Activated T-helper 9 cell treated with anti-CD3 and anti-CD28 coated beads, Interleukin-2, amount 50 U/mL, for 16 hours (primary cell): ENCODE measurements at regions not wholly inside any gene's neighbourhood (a gene's known extent, or its start where the extent isn't known, plus 50 kb on each side); places are given as distances from the start of the nearest gene placed in this dataset.
"Not testable (repeated sequence)": the region's sequence is repeated elsewhere in the genome, so short reads cannot be mapped to it uniquely, and the experiment has no call there.

ENCODE experiments used
- DNase-seq: peaks from one replicate; pipeline ENCODE4 v3.0.0-alpha.2; 2020; ENCODE audit warnings: low read depth

DNA sequence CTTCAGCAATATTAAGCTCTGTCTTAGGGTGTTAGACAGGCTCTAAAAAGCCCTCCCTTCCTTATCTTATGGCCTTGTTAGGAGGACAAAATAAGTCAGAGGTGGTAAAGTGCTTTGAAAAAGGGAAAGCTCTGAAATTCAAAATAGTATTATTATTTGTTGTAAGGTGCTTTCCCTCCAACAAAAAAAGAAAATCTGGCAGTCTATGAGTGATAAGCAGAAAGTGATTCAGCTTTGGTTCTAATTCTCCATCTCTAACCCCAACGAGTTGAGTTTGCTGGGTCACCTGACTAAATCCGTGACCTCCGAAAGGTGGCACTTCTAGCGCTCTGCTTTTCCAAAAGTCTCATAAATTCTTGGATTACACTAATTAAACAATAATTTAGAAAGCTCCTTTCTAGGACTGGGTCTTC is 305.1 kb downstream of the BCL2L11 start:
- DNase-seq: not testable (repeated sequence)

DNA sequence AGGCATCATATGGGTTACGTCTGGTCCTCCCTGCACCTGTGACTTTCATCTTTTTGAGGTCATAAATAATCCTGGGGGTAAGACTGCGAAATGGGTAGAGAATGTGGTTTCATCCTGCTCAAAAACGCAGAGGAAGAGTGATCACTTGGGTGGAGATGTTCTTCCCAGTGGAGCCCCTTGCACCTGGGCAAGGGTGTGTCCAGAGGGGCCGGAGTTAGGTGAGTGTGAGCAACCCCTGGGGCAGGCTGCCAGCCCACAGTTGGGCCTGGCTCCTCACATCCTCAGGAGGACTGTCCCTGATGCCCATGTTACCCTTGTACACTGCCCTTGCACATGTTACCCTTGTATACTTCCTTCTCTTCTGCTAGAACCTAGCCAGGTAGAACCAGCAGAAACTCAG is 306.6 kb downstream of the BCL2L11 start:
- DNase-seq: not testable (repeated sequence)

DNA sequence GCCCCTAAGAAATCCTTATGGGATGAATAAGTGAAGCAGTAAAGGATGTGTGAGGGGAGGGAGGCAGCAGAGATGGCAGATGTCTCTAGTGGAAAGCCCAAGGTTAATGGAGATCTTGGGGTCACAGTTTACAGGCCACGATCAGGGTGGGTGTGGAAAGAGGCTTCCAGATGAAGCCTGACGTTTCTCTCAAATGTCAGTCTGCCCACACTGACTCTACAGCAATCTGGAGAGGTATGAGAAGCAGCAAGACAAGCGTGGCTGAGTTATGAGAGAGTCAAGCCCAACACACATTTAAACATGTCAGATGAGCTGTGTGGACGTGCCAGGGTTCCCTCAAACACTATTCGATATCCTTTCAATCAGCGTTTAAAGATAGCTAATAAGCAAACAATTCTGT is 308.2 kb downstream of the BCL2L11 start:
- DNase-seq: not testable (repeated sequence)

DNA sequence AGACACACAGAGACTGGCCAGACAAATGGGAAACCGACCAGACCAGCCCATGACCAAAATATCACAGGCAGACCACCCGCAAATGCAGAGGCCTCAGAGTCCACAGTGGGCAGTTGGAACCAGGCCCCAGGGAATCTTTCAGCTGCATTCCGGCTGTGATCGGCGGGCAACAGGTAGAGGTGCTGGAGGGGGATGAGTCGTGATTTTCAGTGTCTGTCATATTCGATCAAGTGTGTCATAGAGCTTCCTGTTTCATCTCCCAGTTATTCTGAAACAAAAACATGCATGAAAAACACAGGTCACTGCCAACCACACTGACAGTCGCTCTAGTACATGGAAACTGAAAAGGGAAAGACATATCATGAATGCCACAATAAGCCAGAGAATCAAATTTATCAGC is 308.6 kb downstream of the BCL2L11 start:
- not testable (repeated sequence) for DNase-seq

DNA sequence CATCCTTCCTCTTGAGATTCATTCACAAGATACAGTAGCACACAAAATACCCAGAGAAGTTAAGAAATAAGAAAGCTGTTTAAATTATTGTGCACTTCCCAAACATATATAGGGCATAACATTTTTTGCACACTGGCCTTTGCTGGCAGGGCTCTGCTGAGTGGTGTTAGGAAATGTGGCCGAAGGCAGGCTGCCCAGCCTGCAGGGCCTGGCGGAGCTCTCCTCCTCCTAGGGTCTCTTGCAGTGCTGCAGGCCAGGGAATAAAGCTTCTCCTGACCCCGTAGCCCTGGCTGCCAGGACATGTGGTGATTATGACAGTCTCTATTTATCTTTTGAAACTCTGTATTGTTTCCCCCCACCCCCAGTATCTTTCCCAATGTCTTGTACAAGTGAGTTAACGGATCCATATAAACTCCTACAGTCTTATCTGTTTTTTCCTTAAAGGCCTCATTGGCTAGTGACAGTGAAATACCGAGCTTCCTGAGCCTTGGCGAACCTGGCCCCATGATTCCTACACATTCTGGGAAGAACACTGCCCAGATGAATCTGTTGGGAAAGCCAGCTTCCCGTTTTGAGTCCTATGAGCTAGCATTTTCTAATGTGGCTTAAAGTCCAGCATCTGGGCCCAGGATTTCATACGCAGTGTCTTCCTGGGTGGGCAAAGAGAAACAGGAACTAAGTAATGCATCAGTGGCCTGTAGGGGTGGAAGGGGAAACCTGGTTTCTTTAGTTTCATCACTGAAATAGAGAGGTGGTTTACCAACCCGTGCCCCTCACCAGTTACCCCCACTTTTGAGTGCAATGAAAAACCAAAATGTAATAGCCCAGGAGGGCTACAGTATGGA is 310.3 kb downstream of the BCL2L11 start:
- not testable (repeated sequence) for DNase-seq

DNA sequence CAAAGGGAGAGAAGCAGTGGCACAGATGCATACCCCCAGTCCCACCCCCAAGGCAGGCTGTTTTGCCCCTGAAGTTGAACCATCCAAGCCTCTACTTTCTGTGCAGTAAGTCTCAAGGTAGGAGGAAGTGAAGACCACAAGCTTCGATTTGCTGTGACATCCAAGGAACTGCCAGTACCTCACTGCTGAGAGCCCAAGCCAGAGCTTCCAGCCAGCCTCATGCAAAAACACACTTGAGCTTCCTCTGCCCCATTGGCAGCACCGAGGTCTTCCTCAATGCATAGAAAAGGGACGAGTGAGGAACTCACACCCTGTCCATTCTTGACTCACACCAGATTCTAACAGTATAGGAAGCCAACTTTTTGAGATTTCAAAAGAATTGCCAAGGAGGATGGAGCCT is 311.7 kb downstream of the BCL2L11 start:
- not testable (repeated sequence) for DNase-seq

DNA sequence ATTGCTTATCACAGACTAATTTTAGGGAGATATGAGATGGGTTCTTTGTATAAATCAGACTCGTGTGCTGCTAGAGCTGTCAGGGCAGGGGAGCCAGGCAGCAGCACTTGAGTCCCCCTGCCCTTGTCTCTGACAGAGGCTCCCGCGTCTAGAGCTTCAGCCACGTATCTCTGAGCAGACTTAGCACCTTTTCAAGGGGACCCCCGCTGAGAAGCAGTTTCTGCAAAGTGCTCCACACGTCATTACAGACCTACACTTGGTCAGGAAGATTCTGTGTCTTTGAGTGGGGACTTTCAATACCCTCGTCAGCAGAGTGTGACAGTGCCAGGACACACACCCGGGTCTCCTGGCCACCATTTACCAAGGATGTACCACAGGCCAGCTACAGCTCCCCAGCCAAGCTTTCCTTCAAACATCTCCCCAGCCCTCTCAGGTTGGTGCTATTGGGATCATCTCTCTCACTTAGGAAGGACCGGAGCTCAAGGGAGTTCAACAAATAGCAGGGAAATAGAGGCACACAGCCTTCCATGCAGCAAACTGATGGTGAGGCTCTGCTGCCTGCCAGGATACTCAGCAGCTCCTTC is 312.3 kb downstream of the BCL2L11 start:
- DNase-seq: not testable (repeated sequence)

DNA sequence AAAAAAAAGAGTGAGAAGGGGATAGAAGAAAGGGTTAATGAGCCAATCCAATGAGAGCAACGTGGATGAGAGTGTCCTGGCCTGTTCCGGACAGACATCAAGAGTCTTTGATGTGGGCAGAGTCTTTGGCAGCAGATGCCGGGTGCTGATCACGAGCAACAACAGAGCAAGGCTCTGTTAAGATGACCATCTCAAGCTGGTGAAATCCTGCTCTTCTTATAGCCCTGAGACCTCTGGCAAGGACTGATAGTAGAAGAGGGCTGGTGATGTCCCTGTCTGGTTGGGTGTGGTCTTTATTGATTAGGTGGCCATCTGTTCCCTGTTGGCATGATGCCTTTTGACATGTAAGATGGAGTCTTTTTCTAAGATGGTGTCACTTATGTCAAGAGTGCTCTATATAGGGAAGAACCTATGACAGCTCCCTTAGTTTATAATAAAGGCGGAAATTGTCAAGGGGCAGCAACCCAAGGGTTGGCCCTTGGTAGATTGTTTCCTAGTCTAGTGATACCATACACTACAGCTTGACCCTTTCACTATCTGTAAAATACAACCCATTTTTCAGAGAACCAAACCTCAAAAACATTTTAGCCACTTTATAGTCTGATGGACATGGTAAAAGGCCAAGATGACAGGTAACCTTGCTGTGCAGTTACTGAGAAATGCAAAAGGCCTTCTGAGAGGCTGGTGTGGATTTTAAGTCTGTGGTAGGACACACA is 313.3 kb downstream of the BCL2L11 start:
- not testable (repeated sequence) for DNase-seq

DNA sequence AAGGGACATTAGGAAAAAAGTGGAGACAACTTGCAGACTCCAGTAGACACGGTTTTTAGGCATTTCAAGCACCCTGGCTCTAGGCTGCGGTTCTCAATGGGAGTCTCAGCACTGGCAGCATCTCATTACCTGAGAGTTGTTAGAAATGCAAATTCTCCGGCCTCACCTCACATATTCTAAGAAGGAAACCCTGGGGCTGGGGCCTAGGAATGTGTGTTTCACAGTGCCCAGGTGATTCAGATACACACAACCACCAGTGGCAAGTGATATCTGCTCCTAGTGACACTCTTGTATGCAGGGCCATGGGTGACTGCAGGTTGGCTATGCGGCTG is 313.9 kb downstream of the BCL2L11 start:
- not testable (repeated sequence) for DNase-seq

DNA sequence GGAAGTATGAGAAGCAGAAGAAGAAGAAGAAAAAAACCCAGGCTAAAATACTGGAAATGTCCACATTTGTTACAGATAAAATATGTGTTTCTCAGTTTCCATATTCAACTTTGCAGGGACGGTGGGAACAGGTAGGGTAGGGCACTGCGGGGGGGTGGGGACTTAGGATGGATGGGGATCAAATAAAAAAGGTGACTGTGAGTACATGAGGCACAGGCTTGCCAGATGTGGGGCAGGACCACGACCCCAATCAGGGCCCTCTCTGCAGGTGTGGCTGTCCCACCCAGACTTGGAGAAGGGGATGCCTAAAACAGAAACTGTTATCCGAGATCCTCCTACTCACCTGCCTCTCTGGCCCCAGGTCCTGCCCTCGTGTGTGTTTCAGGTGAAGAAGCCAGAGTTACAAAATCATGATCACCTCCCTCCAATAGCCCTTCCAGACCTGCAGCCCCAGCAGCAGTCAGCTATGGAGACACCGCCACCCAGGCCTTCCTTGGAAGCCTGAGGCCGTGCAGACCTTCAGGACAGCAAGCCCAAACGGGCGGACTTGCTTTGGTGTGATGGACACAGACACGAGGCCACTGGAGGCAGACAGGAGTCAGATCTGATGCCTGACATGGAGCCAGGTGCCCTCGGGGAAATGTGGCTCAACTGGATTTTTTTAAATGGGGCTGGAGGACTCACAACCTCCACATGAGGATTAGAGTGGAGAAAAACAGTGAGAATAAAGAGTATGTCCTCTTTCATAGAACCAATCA is 315.0 kb downstream of the BCL2L11 start:
- DNase-seq: not testable (repeated sequence)

DNA sequence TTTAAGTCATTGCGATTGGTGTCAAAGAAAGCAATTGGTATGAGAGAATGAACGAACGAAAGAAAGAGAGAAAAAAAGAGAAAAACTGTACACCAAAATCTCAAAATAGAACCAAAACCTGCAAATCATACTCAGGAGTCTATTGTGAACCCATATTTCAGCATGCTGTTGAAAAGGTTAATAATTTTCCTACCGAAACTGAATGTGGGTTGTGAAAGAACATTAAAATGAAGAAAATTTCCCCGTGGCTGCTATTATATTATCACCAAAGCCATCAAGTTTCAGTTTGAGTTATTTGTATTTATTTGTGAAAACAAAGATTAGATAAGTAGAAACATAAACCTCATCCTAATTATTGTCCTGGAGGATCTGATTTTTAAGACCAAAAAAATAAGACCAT is 315.7 kb downstream of the BCL2L11 start:
- DNase-seq: not testable (repeated sequence)

DNA sequence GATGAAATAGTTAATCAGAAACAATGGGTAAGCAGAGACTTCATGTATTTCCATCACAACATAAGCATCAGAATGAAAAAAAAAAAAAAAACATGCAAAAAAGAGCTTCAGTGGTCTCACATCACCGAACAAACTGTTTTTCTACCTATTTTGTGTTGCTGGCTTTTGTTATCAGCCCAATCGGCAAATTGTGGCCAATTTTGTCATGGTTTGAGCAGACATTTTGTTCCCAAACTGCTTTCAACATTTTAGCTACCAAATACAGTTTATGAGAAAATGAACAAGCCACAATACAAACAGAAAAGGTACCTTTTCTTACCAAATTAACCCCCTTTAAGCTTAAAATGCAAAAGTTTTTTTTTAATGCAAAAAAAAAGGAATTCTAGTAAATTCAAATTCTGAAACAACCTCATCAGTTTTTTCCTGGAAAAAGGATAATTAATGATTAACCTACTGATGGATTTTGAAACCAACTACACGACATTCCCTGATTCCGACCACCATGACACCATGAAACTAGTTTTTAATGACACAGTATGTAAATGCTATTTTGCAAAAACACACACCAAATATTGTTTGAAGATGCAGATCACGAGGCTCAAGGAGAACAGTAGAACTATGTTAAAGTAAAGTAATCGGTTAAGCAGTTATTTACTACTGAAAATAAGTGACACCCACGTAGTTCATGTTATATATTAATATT is 316.7 kb downstream of the BCL2L11 start:
- not testable (repeated sequence) for DNase-seq

DNA sequence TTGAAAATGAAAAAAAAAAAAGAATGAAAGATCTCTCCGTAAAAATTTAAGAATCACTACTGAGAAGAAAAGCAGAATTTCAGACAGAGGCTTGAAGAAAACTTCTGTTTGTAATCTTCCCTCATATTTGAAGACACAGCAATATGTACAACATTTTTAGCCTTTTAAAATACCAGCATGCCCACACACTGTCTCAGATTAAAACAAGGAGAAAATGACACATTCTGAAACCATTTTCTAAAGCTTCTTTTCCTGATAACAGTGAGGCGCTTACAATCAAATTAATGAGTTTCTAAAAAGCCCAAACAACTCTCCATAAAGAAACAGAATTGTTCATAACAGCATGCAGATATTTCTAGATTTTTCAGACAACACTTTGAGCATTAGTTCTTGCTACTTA is 317.4 kb downstream of the BCL2L11 start:
- not testable (repeated sequence) for DNase-seq

DNA sequence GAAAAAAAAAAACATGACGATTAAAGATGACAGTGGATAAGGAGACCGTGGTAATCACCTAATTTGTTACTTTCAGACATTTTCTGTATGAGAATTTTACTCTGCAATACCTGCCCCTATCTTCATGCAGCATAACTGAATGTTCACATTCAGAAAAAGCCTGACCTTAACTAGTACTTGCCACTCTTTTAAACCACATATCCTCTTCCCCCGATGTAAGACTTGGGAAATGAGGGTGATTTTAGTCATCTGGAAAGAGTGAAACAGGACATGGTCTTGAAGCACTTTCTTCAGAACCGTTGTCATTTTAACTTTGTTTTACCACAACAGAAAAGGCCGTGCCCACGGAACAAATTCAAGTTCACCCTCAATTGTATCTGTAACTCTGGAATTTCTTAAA is 318.5 kb downstream of the BCL2L11 start:
- DNase-seq: not testable (repeated sequence)

DNA sequence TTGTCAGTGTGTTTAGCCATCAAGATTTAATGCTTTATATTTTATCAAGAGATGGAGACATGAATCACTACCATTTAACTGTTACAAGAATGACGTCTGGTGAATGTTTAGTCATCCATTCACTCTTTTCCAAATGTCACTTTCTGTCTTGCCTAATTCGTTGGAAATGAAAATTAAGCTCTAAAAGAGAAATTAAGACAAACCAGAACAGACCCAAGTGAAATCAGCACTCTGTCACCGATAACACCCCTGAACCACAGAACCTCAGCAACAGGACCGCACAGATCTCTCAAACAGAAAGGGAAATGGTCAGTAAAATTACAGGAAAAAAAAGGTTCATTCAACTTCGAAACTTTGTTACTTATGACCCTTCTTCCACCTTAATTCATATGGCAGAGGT is 320.9 kb downstream of the BCL2L11 start:
- not testable (repeated sequence) for DNase-seq

DNA sequence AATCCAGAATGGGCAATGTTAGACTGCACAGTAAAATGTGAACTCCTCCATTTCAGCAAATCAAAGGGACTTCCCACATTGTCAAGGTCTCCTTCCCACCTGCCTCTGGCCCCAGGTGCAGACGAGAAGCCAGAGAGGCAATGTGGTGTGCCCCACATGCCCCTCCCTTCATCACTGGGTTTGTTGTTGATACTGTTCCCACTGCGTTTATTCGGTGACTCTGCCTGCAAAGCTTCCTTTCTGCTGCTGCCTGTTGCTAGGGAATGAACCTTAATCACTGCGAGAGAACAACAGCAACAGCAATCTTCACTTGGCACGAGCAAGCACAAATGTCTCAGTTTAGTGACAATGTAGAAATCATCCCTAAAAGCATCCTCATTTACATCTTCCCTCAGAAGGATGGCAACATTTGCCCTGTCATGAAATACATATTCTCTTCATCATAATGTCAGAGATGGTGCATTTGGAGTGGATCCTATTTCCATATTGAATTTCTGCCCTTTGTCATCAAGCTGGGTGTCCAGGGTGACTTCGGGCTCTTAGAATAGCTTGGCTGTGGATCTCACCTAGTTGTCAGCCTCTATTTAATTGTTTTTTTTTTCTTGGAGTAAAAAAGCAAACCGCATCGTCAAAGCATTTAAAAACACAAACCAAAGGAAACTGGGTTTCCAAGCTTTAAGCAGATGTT is 322.2 kb downstream of the BCL2L11 start:
- DNase-seq: not testable (repeated sequence)

DNA sequence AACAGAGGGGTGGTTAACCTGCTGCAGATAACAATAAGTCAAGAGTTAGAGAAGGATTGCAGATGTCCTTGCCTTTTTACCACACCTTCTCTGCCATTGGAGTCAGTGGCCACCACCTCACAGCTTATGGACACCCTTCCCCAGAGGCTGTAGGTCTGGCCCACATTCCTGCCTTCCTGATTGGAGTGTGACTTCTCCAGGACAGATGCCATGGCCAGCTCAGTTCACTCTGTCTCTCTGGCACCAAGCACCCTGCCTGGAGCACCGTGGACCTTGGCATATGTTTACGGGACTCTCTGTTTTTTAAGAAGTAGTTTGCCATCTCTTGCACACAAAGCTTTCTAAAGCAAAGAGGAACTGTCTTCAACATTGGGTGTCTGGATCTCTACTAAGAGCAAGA is 323.8 kb downstream of the BCL2L11 start:
- DNase-seq: not testable (repeated sequence)

DNA sequence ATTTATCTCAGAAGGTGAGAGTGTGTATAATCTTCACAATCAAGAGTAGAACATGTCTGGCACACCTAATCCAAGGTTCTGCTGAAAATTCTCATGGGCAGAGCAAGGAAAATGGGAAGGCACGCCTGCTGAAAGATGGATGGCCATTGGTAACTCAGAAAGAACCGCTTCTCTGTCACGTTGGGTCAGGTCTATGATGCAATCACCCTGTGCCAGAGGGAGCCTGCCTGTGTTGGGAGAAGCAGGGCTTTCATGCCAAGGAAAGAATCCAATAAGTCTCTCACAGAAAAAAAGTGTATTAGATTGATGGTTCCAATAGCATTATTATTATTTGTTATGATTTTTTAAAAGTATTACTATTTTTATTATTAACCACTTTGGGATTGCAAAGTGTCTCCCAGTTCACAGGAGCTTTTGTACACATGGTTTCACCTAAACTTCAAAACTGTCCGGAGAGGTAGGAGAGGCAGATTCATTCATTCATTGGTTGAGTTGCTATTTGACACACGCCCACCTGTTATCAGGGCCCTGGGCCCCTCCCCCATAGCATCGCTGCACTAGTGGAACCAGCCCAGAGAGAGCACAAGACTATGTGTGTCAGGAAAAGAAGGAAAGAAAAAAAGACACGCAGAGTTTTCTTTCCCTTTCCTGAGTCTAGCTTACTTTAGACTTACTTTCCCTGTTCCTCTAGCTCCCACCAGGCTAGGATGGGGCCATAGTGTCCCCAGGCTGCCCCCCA is 324.6 kb downstream of the BCL2L11 start:
- not testable (repeated sequence) for DNase-seq

DNA sequence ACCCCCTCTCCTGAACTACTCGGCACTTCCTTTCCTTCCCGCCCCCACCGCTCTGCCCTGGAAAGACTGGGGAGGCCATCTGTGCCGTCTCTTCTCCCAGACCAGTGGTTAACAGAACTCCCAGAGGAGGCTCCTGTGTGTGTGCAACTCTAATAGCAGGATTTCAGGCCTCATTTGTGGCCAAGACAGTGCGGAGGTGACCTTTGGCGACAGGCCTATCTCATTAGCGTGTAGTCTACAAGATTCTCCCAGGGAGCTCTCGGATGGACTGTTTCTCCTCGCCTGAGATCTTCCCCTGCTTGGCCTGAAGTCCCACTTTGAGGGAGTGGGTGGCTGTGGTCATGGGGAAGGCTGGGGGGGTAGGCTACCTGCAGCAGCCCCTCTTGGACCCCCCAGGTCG is 325.2 kb downstream of the BCL2L11 start:
- not testable (repeated sequence) for DNase-seq

DNA sequence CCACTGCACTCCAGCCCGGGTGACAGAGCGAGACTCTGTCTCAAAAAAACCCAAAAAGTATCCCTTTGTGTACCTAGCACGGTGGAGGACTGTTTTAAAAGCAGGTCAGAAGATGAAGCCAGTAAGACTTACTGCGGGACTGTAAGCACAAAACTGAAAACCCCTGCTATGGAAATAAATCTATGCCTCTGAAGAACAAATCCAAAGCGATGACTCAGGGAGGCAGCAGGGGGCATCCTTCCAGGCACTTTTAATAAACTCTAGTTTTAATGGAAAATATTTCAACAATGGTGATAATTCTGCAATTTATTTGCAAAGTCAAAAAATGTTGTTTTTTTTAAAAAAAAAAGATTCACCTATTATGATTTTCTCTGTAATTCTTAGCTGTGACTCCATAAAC is 326.8 kb downstream of the BCL2L11 start:
- DNase-seq: not testable (repeated sequence)
